Left lung (tissue), 4 donors: ENCODE measurements at regions not wholly inside any gene's neighbourhood (a gene's known extent, or its start where the extent isn't known, plus 50 kb on each side); places are given as distances from the start of the nearest gene placed in this dataset.

ENCODE experiments used
- ATAC-seq: fragments of 200-7000 bp; cut with Tn5 transposase; one replicate; pipeline ENCODE4 v1.9.1; 2020; ENCODE audit warnings: moderate library complexity
- DNase-seq, 4 donors: peaks; one replicate each; pipeline ENCODE4 v3.0.0-alpha.2; 2013 to 2020
- H3K27ac ChIP-seq, 2 donors: fragments of 200-600 bp; sonication (generic) in 1 of 2; one replicate each; pipeline versions ENCODE4 v1.5.0 to v1.8.0; 2020 to 2021
- H3K27me3 ChIP-seq, 2 donors: fragments of 200-600 bp; sonication (generic) in 1 of 2; one replicate each; pipeline versions ENCODE4 v1.5.0 to v1.8.0; 2020 to 2021
- H3K36me3 ChIP-seq, 2 donors: fragments of 200-600 bp; sonication (generic) in 1 of 2; one replicate each; pipeline versions ENCODE4 v1.5.0 to v1.8.0; 2020 to 2021
- H3K4me1 ChIP-seq, 2 donors: fragments of 200-600 bp; one replicate each; pipeline ENCODE4 v1.8.0; 2021
- H3K4me3 ChIP-seq, 2 donors: fragments of 200-600 bp; sonication (generic) in 1 of 2; one replicate each; pipeline versions ENCODE4 v1.5.0 to v1.8.0; 2020 to 2021; ENCODE audit warnings: mild to moderate bottlenecking in 1 of 2
- H3K9me3 ChIP-seq, 2 donors: fragments of 200-600 bp; sonication (generic) in 1 of 2; one replicate each; pipeline versions ENCODE4 v1.5.0 to v1.8.0; 2020 to 2021
- intact Hi-C, 2 donors: fragments of 100-400 bp; cut with DNase I; formaldehyde crosslinking; loops; one replicate each; pipeline versions ENCODE4 v1.11.2 to v1.14.2; 2022
- TF ChIP-seq, protein P1 (sequence below), 2 donors: fragments of 200-600 bp; sonication (generic) in 1 of 2; IDR thresholded peaks; one replicate each; pipeline versions ENCODE4 v1.5.0 to v1.8.0; 2021; ENCODE audit warnings: antibody characterized with exemption in 2 of 2
- donor health status: DM: no; HTN: yes; CAD: no.
- donor health status: DM: no; HTN: no; CAD: no.

- no peak overlapping the region for H3K4me3 ChIP-seq
- H3K4me1 ChIP-seq, result no peaks in the 10 kb centered on the region
- no peak overlapping the region for H3K27ac ChIP-seq
- intact Hi-C loops, result no loop called here
- H3K36me3 ChIP-seq, result no peaks in the 10 kb centered on the region
- ATAC-seq (no peak), DNase-seq (peak in 2 of 4 donors; percentile 79)
- TF ChIP-seq, protein P1, sequence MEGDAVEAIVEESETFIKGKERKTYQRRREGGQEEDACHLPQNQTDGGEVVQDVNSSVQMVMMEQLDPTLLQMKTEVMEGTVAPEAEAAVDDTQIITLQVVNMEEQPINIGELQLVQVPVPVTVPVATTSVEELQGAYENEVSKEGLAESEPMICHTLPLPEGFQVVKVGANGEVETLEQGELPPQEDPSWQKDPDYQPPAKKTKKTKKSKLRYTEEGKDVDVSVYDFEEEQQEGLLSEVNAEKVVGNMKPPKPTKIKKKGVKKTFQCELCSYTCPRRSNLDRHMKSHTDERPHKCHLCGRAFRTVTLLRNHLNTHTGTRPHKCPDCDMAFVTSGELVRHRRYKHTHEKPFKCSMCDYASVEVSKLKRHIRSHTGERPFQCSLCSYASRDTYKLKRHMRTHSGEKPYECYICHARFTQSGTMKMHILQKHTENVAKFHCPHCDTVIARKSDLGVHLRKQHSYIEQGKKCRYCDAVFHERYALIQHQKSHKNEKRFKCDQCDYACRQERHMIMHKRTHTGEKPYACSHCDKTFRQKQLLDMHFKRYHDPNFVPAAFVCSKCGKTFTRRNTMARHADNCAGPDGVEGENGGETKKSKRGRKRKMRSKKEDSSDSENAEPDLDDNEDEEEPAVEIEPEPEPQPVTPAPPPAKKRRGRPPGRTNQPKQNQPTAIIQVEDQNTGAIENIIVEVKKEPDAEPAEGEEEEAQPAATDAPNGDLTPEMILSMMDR (IDR thresholded peaks at IDR 0.05), result no peak
- H3K9me3 ChIP-seq, result peaks cover 0 to 3% of the 10 kb centered on the region in 2 donors
- H3K27me3 ChIP-seq, result no peaks in the 10 kb centered on the region
Measured at GRCh38 chr4:31374256-31374960, 654.2 kb downstream of the PCDH7 start.

- no peak overlapping the region for H3K4me3 ChIP-seq
- no peaks in the 10 kb centered on the region for H3K36me3 ChIP-seq
- H3K27ac ChIP-seq, result no peak overlapping the region
- intact Hi-C loops, result no loop called here
- TF ChIP-seq, protein P1 (IDR thresholded peaks at IDR 0.05), result no peak
- no peaks in the 10 kb centered on the region for H3K27me3 ChIP-seq
- DNase-seq, result peak in 2 of 4 donors; percentile 40 to 53
- no peak for ATAC-seq
- peaks cover 0 to 3% of the 10 kb centered on the region in 2 donors for H3K9me3 ChIP-seq
- no peaks in the 10 kb centered on the region for H3K4me1 ChIP-seq
Measured at GRCh38 chr4:31375936-31376335, 655.8 kb downstream of the PCDH7 start.

GRCh38 chr4:31379364-31379763 is 659.2 kb downstream of the PCDH7 start:
- Histone ChIP-seq H3K4me1 (no peaks in the 10 kb centered on the region), H3K9me3 (no peaks in the 10 kb centered on the region), H3K36me3 (no peaks in the 10 kb centered on the region), H3K27ac (no peak overlapping the region), H3K4me3 (no peak overlapping the region), H3K27me3 (no peaks in the 10 kb centered on the region)
- no peak for ATAC-seq
- TF ChIP-seq, protein P1 (IDR thresholded peaks at IDR 0.05), result no peak
- intact Hi-C loops, result no loop called here
- no peak for DNase-seq

DNA sequence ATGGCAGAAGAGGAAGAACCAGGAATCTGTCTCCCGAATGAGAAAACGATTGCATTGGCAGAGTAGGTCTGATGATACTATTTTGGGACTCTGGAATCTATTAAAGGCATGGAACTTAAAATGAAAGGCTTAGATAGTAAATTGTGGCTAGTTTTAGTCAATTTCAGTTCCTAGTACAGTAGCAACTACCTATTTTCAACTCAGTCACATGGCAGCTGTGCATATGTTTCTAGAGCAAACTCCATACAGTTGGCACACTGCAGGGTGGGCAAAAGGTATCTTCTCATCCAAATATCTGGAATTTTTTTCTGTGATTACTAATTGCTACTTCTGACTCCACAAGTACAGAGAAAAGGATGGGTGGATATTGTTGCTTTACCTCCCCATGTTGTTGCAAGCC is 663.6 kb downstream of the PCDH7 start:
- TF ChIP-seq, protein P1 (IDR thresholded peaks at IDR 0.05), result no peak
- no peaks in the 10 kb centered on the region for H3K27me3 ChIP-seq
- DNase-seq (no peak), ATAC-seq (no peak)
- H3K9me3 ChIP-seq, result no peaks in the 10 kb centered on the region
- H3K27ac ChIP-seq, result no peak overlapping the region
- H3K36me3 ChIP-seq, result no peaks in the 10 kb centered on the region
- H3K4me1 ChIP-seq, result no peaks in the 10 kb centered on the region
- H3K4me3 ChIP-seq, result no peak overlapping the region
- intact Hi-C loops, result no loop called here

- intact Hi-C loops, result no loop called here
- ATAC-seq, result no peak
- H3K4me1 ChIP-seq, result no peaks in the 10 kb centered on the region
- no peaks in the 10 kb centered on the region for H3K27me3 ChIP-seq
- DNase-seq, result no peak
- H3K27ac ChIP-seq, result no peak overlapping the region
- H3K4me3 ChIP-seq, result no peak overlapping the region
- no peaks in the 10 kb centered on the region for H3K36me3 ChIP-seq
- TF ChIP-seq, protein P1 (IDR thresholded peaks at IDR 0.05), result no peak
- H3K9me3 ChIP-seq, result no peaks in the 10 kb centered on the region
Measured at GRCh38 chr4:31390849-31391248, 670.7 kb downstream of the PCDH7 start.
